ENCODE measurements at regions not wholly inside any gene's neighbourhood (a gene's known extent, or its start where the extent isn't known, plus 50 kb on each side); places are given as distances from the start of the nearest gene placed in this dataset.

DNA sequence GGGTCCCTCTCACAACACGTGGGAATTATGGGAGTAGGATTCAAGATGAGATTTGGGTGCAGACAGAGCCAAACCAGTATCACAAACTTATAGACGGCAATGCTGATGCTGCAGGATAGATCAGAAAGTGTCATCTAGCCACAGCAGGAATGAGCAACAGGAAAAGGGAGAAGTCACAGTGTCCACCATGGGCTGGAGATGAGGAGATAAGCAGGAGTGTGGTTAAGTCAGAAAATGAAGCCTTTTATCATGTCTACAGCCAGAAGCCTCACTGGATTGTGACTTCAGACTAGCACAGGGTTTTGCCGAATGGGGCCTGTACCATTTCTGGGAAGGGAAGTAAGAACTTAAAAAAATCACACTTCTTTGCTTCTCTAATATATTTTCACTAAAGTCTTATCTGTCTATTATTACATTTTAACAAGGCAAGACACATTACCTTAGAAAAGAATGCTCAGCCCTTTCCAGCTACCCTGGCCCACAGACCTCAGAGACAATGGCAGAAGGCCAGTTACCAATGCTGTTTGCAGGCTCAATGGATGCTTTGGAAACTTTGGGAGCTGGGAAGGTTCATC is 490.2 kb upstream of the SALL1 start:
- DNase-seq: no peak

DNA sequence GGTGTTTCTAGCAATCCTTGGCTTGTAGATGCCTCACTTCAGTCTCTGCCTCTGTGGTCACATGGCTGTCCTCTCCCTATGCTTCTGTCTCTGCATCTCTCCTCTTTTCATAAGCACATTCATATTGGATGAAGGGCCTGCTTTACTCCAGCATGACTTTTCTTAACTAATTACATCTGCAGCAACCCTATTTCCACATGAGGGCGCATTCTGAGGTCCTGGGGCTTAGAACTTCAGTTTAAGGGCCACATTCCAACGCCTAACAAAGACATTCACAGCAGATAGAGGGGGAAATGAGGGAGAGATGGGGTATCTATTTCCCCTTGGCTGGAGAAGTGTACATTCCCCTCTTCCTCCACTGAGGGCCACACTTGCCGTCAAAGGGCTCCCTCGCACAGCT is 489.1 kb upstream of the SALL1 start:
- DNase-seq: no peak

DNA sequence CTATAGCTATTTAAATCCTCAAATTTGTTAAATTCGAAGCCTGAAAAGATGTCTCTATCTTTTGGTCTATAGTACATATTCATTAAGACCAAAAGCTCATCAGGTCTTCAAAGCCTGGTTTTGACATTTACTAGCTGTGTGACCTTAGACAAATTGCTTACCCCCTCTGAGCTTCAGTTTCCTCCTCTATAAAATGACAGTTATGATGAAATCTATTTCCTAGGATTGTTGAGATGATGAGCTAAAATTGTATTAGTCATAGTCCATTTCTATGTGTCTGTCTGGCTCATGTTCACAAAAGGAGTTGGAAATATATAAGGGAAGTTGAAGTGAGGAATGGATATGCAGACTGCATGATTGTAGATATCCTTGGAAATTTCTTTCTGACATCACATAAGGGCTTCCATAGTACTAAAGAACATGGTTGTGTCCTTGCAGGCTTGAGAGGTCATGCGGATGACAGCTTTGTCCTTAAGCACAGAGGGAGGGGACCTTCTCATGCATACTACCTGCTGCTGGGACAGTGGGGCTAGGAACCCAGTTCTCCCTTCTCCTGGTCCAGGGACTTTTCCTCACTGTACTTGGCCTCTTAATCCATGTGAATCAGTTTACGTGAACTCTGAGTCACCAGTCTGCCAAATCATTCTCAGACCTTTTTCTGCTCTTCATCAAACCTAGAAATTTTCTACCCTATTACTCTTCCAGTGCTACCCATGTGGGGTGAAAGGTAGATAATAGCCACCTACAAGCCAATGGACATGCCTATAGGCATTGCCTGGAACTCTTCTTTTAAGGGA is 487.5 kb upstream of the SALL1 start:
- DNase-seq: no peak

DNA sequence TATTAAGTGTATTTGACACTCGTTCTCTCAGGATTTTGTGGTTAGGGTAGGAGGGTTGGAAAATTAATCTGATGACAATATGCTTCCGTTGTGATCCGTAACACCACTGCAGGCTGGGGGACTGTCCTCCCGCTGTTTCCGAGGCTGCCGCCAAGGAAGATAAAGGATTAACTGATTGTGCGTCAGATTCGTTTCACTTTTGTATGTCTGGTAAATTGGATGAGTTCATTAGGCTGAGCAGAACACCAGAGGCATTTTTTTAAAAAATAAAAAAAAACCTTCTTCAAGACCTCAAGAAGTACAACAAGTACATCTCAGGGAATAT is 486.7 kb upstream of the SALL1 start:
- no peak for DNase-seq

GRCh38 chr16:51636920-51637769 is 486.1 kb upstream of the SALL1 start:
- no peak for DNase-seq

DNA sequence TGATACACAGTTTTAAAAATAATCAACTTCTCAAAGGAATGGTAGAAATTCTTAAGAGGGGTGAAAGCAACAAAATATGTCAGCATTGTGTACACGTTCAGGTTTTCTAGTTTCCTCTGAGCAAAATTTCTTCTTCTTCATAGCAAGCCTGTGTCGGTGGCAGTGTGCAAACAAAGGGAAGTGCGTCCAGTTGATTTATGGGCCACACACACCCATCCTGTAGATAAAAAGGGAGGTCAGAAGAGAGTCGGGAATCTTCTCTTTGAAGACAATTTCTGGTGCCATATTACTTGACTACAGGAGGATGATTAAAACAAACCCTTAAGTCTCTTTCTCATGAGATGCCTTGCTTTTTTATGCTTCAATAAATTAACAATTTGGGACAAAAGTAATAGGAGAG is 484.1 kb upstream of the SALL1 start:
- no peak for DNase-seq

GRCh38 chr16:51630076-51630475 is 479.0 kb upstream of the SALL1 start:
- DNase-seq: no peak

- no peak for DNase-seq
Measured at GRCh38 chr16:51629576-51629975, 478.5 kb upstream of the SALL1 start.

DNA sequence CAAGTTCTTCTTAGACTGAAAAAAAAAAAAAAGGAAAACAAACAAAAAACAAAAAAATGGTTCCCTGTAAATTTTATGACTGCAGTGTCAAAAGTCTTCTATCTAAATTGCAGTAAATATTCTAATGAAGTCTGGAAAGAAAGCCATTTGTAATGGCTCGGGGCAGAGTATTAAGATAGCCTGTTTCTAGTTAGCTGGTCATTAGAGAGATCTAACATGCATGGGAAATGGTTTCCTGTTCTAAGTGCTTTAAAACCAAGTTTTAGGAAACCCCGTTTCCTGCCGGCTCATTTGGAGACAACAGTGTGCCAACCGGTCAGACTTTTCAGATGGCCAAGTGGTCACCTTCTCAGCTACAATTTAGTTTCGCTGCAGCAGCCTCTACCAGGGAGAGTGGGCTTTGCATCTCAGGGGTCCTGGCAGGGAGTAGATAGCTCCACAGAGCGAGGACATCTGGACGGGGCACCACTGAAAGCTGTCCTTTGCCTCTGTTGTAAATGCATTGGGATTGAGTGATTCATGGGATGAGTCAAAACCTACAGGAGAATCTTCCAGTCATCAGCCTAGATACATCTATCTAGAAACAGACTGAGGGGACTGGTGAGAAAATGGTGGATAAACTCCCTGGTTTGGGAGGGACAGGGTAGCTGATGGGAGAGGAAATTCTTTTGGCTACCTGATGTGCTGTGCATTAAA is 473.2 kb upstream of the SALL1 start:
- no peak for DNase-seq

DNA sequence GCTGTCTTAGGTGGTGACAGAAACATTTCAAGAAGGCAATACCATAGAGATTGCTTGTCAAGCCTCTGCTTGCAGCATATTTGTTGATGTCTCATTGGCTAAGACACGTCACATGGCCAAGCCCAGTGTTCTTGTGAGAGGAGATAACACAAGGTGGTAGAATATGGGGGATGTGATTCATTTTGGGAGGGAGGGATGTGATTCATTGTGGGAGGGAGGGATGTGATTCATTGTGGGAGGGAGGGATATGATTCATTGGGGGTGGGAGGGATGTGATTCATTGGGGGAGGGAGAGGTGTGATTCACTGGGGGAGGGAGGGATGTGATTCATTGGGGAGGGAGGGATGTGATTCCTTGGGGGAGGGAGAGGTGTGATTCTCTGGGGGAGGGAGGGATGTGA is 470.5 kb upstream of the SALL1 start:
- no peak for DNase-seq

- DNase-seq: no peak
Measured at GRCh38 chr16:51615141-51615540, 464.1 kb upstream of the SALL1 start.

GRCh38 chr16:51607201-51607651 is 456.2 kb upstream of the SALL1 start:
- DNase-seq: no peak

DNA sequence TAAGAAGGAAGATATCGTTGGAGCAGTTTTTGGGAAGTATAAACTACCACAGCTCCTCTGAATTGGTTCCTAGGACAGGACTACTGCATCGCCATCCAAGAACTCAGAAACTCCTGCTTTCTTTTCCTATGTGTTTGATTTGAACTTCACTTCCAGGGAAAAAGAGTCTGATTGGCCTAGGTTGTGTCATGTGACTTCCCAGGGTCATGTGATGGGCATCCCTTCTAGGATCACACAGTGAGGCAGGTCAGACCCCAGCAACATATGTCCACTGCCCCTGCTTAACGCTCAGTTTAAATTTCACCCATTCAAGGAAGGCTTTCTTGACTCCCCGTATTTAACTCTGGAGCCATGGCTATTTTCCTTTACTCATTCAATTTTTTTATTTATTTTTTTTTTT is 445.2 kb upstream of the SALL1 start:
- DNase-seq: no peak

DNA sequence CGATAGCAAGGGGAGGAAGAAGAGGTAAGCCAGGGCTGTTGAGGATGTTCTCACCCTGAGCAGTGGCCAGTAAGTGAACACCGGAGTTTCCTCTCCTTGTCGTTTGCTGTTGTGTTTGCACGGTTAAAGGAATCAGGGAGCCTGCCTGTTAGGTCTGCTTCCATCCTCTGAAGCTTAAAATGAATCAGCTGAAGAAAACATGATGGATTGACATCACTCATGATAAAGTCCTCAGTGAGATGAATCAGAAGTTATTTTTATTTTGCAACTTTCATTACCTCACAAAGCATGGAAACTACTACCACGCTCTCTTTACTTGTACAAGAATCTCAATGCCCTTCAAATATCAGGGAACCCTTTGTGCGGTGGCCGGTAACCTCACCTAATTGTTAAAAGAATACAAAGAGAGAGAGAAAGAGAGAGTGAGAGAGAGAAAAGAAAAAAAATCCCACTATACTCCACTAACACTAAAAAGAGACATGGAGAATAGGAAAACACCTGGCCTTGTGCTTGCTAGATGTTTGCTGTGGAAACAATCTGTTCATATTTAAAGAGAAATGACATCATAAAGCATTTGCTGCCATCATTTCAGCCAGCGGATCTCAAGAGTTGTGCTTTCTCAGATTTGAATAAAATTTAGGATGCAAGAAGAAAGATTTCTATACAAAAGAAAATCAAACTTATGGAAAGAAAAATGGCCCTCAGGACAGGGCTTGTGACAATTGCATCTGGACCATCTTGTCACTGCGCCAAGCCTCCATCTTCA is 441.6 kb upstream of the SALL1 start:
- no peak for DNase-seq

- no peak for DNase-seq
Measured at GRCh38 chr16:51592001-51592501, 441.0 kb upstream of the SALL1 start.

GRCh38 chr16:51591480-51591879 is 440.4 kb upstream of the SALL1 start:
- DNase-seq: no peak

- no peak for DNase-seq
Measured at GRCh38 chr16:51579652-51580360, 428.7 kb upstream of the SALL1 start.

DNA sequence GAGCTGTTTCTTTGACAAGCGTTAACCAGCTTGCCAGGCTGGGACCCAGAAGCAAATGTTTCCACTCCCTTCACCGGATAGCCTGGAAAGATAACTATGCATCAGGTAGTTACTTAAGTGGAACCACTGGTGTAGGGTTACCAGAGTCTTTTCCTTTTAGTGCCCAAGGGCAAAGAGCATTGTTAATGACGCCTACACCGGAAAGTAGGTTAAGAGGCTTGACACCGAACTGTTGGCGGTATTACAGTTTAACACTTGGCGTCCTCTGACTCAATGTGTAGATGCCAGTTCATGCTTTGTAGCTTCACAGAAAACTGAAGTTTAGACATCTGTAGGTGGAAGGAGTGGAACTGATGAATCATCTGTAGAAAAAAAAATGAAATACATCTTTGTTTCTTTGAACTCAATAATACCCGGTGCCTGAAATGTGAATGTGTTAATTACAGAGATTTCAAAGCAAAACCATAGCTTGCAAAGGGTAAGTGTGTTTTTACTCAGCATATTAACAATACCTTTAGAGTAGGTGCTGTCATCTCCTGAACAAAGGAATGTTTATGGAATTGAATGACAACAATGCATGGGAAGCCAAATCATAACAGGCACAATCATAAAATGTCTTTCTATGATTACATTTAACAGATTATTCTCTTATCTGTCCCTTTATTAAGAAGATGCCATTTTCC is 426.7 kb upstream of the SALL1 start:
- no peak for DNase-seq

DNA sequence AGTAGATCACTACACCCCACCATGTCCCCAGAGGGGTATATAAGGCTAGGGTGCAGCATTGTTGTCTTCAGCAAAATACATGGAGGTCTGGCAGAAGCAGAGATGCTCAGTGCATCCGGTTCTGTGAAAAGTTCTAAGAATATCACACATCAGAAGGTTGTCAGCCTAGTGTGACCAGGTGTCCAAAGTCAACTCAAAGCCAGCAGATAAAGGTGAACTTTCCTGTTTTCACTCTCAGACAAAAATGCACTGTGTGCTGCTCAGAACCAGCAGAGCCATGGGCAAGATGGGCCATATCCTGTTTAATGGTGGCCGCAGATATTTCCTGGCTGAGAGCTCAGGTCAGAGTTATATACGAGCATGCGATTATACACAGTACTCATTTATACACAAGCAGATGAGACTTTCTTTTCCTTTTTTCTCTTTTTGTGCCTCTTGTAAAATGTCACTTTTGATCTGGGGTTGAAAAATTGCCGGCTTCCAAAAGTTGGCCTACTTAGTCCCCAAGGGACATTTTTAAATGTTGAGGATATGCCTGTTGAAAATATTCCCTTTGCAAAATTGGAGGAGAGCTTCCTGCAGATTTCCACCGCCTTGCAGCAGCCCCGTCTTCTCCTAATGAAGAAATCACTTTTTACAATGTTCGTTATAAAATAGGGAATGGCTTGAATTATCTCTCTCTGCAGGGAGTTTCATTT is 425.6 kb upstream of the SALL1 start:
- no peak for DNase-seq

DNA sequence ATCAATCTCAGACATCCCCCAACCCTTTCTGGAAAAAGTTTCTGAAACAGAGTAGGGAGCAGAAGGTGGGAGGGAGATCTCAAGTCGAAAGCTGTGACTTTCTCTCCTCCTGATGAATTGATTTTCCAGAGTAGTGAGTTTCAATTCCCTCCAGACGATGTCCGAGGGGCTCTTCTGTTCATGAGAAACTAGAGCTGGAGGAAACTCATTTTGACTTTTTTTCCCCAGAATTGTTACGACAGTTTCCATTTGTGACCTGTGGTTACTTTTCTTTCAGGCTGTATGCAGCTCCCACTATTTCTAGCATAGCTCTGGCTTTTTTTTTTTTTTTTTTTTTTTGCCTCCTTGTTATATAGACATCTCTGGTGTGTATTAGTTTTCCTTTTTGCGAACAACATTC is 422.1 kb upstream of the SALL1 start:
- DNase-seq: no peak

All from NCI-H2171 (cell line).